ENCODE measurements at regions not wholly inside any gene's neighbourhood (a gene's known extent, or its start where the extent isn't known, plus 50 kb on each side); places are given as distances from the start of the nearest gene placed in this dataset.
A peak's percentile ranks its signal among the peaks of the same experiment; 100 is the strongest.

GRCh38 chr2:234341306-234341985 is 155.4 kb downstream of the ARL4C start:
- Histone ChIP-seq H4K20me1 (ENCODE audit: insufficient read depth, low read length) (no peaks in the 10 kb centered on the region), H3K4me1 (ENCODE audit: control insufficient read depth in 1 of 2, insufficient read depth in 2 of 2, low read length in 2 of 2) (no peaks in the 10 kb centered on the region), H3K79me2 (ENCODE audit: insufficient read depth, low read length) (no peaks in the 10 kb centered on the region), H3K36me3 (replicated peaks in 1 of 2; ENCODE audit: control insufficient read depth in 1 of 2, insufficient read depth in 2 of 2, low read length in 2 of 2) (no peaks in the 10 kb centered on the region), H3K4me3 (replicated peaks in 1 of 3; ENCODE audit: low read depth in 2 of 3, low read length in 3 of 3) (no peak overlapping the region), H3K9ac (ENCODE audit: insufficient read depth, low read length, poor library complexity, severe bottlenecking) (no peak overlapping the region), H3K9me3 (replicated peaks in 1 of 2; ENCODE audit: control insufficient read depth in 1 of 2, insufficient read depth in 1 of 2, low read length in 2 of 2) (peaks cover 0 to 11% of the 10 kb centered on the region in 2 donors), H3K27ac (ENCODE audit: low read depth in 1 of 2, low read length in 2 of 2) (no peak overlapping the region), H3K27me3 (ENCODE audit: control insufficient read depth in 2 of 2, insufficient read depth in 2 of 2, low read length in 2 of 2) (no peaks in the 10 kb centered on the region), H2AFZ (ENCODE audit: insufficient read depth, low read depth, low read length, poor library complexity, severe bottlenecking) (no peak overlapping the region), H3K4me2 (replicated peaks; ENCODE audit: extremely low read depth, low read length, poor library complexity, severe bottlenecking) (no peak overlapping the region)
- Mint-ChIP-seq H3K27me3 (ENCODE audit: low read depth in 3 of 3) (peaks cover 2 to 9% (median 5%) of the 10 kb centered on the region in 3 donors), H3K27ac (no peak overlapping the region), H3K9me3 (peaks cover 8 to 14% (median 10%) of the 10 kb centered on the region in 7 donors), H3K4me1 (no peaks in the 10 kb centered on the region), H3K36me3 (no peaks in the 10 kb centered on the region), H3K4me3 (no peak overlapping the region)
- 93% methylated on average over 9 of the region's 11 CpGs for WGBS (ENCODE audit: insufficient coverage)
- no peak for TF ChIP-seq CTCF (IDR thresholded peaks at IDR 0.05)
- intact Hi-C loops (cut with micrococcal nuclease), result no loop called here
- DNase-seq, result no peak

GRCh38 chr2:234339501-234339900 is 157.4 kb downstream of the ARL4C start:
- H3K79me2 ChIP-seq (ENCODE audit: insufficient read depth, low read length), result no peaks in the 10 kb centered on the region
- H2AFZ ChIP-seq (ENCODE audit: insufficient read depth, low read depth, low read length, poor library complexity, severe bottlenecking), result no peak overlapping the region
- peaks cover 8% of the 10 kb centered on the region for H3K4me1 Mint-ChIP-seq
- H3K9me3 ChIP-seq (replicated peaks in 1 of 2; ENCODE audit: control insufficient read depth in 1 of 2, insufficient read depth in 1 of 2, low read length in 2 of 2), result peaks cover 0 to 11% of the 10 kb centered on the region in 2 donors
- intact Hi-C loops (cut with micrococcal nuclease), result no loop called here
- H4K20me1 ChIP-seq (ENCODE audit: insufficient read depth, low read length), result no peaks in the 10 kb centered on the region
- no peak overlapping the region for H3K4me2 ChIP-seq (replicated peaks; ENCODE audit: extremely low read depth, low read length, poor library complexity, severe bottlenecking)
- no peak overlapping the region for H3K4me3 ChIP-seq (replicated peaks in 1 of 3; ENCODE audit: low read depth in 2 of 3, low read length in 3 of 3)
- no peaks in the 10 kb centered on the region for H3K27me3 ChIP-seq (ENCODE audit: control insufficient read depth in 2 of 2, insufficient read depth in 2 of 2, low read length in 2 of 2)
- peak in 2 of 3 donors; percentile 25 to 27 for DNase-seq
- peak overlapping the region in 1 of 7 donors; percentile 54 for H3K27ac Mint-ChIP-seq
- no CpG with 5 or more reads among the region's 5 CpGs for WGBS (ENCODE audit: insufficient coverage)
- H3K4me1 ChIP-seq (ENCODE audit: control insufficient read depth in 1 of 2, insufficient read depth in 2 of 2, low read length in 2 of 2), result no peaks in the 10 kb centered on the region
- peaks cover 8 to 14% (median 10%) of the 10 kb centered on the region in 7 donors for H3K9me3 Mint-ChIP-seq
- H3K36me3 Mint-ChIP-seq, result no peaks in the 10 kb centered on the region
- H3K4me3 Mint-ChIP-seq, result no peak overlapping the region
- H3K36me3 ChIP-seq (replicated peaks in 1 of 2; ENCODE audit: control insufficient read depth in 1 of 2, insufficient read depth in 2 of 2, low read length in 2 of 2), result no peaks in the 10 kb centered on the region
- TF ChIP-seq CTCF (IDR thresholded peaks at IDR 0.05), result no peak
- H3K9ac ChIP-seq (ENCODE audit: insufficient read depth, low read length, poor library complexity, severe bottlenecking), result no peak overlapping the region
- no peak overlapping the region for H3K27ac ChIP-seq (ENCODE audit: low read depth in 1 of 2, low read length in 2 of 2)
- peaks cover 10 to 12% (median 10%) of the 10 kb centered on the region in 3 donors for H3K27me3 Mint-ChIP-seq (ENCODE audit: low read depth in 3 of 3)
